HG03460 (cell line): ENCODE measurements at regions not wholly inside any gene's neighbourhood (a gene's known extent, or its start where the extent isn't known, plus 50 kb on each side); places are given as distances from the start of the nearest gene placed in this dataset.

Experiments used
- ATAC-seq: cut with Tn5 transposase; IDR thresholded peaks from one replicate; pipeline ENCODE4 v1.9.1; 2021; ENCODE audit not compliant: unreplicated experiment

DNA sequence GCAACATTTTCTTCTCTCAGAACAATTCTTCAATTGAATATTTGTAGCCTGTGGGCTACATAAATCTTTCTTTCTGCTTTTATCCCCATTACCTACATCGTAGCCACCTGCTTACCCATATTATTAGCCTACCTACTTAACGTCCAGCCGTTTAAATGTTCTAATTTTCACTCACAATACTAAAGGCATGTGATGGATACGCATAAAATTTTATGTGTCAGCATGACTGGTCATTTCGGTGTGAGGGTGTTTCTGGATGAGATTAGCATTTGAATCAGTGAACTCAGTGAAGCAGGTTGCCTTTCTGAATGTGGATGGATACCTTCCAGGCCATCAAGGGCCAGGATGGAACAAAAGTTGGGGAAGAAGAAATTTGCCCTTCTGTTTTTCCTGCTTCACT lies 1722.5 kb upstream of the ACO1 start:
- ATAC-seq: no peak

DNA sequence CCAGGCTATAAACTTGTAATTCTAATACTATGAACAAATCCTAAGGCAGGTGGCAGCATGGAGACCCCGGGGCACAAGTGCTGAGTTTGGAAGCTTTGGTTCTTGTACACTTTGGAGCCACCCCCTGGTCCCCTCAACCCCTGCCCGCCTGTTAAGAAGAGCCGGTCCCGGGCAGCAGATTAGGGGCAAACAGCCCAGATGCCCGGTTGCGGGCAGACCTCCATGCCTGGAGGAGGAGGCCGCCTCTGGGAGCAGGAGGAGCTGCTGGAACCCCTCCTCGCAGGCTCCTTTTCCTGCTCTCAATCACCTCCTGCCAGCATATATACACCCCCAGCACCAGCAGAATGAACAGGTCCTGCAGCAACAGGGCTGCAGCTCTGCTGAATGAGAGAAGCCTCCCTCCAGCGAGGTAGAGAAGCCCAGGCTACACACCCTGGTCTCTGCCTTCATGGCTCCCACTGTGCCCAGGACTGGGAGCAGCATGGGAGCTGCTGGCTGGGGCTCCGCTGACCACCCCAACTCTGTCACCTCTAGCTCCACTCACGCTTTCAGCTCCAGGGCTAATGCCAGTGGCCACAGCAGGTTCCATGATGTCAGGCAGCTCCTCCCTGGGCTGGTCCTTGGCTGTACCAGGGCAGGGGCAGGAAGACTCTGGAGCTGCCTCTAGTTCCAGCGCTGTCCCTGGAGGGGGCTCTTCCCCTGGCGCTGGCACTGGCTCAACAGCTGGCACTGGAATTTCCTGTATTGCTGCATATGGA lies 1713.5 kb upstream of the ACO1 start:
- no peak for ATAC-seq

DNA sequence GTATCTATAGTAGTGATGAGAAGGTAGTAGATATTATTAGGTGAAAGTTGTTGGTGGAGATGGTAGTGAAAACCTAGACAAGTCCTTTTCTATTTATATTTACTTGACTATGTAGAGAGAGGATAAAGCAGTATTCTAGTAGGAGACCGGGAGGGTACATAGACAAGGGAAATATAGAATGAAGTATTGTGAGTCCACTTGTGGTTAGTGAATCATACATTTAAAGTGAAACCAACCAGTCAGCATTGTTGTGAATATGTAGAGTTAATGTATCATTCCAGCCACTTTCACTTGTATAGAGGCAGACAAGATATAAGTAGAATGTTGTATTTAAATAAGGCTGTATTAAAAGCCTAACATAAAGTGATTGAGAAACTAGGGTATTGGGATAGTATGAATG lies 1711.3 kb upstream of the ACO1 start:
- ATAC-seq: no peak

DNA sequence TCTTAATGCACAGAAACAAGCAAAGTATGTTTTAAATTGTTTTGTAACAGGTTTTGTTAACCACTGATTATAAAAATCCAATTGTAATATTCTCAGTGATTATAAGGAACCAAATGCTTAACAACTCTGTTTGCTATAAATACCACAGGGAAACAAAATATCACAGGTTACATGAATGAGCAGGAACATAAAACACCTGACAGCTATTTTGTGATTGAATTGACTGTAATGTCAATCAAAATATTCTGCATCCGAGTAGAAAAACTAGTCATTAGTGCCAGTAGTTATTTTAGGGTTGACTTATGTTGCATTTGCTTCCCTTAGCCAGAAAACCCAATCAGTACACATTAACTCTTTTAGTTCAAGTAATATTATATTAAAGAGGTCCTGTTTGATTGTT lies 1707.8 kb upstream of the ACO1 start:
- ATAC-seq: no peak

DNA sequence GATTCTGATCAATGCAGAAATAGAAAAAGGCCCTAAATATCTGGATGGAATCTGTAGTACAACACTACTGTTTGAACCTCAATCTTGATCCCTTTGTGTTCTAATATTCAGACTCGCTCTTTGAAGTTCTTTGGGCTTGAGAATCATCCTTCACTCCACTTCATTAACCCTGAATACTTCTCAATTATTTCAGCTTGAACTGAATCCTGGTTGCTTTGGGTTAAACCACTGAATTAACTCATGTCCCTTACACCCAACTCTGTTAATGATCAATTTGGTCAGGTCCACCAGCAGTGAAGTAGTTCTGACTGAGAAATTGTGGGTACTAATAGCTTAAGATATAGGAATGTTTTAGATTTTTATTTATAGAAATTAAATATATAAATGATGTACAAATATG lies 1707.2 kb upstream of the ACO1 start:
- no peak for ATAC-seq

DNA sequence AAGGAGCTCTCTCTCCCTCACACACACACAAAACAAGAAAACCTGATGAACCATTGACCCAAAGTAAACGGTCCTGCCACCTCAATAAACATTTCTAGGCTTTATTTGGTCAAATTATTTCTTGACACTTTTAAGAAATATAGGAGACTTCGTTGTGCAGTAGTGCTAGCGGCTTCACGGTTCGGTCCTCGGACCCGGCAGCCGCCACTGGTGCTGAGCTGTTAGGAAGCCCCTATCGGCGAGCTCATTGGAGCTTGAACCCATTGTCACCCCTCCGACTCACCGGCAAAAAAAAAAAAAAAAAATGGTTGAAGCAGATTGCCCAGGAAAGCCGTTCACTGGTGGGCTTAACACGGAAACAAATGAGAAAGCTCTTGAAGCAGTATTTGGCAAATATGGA lies 1695.6 kb upstream of the ACO1 start:
- ATAC-seq: no peak

DNA sequence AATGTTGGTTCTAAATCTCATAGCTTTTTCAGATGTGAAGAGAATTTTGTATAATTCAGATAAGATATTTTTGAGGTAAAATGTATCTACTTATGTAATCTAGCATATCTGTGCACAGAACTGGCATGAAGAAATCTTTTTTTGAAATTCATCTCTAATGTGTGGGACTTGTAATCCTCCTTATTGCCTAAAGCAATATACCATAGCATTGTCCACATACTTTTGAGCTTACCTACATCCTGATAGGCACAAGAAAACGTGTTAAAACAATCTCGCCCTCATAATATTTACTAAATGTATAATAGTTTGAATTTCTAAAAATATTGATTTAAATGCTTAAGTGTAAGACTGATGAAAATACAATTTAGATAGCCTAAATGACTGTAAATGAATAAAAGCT lies 1686.5 kb upstream of the ACO1 start:
- ATAC-seq: no peak

DNA sequence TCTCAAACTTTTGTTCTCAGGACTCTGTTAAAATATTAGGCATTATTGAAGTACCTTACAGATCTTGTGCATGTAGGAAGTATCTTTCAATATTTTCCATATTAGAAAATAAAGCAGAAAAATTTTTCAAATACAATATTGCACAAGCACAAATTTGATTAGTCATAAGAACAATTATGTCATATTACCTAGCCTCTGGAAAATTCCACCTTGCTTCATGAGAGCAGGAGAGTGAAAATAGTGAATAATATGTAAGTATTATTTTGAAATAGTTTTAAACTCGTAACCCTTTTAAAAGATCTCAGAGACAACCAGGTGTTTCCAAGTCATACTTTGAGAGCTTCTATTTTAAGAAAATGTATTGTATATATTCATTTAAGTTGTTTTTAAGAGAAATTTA lies 1672.9 kb upstream of the ACO1 start:
- ATAC-seq: no peak

DNA sequence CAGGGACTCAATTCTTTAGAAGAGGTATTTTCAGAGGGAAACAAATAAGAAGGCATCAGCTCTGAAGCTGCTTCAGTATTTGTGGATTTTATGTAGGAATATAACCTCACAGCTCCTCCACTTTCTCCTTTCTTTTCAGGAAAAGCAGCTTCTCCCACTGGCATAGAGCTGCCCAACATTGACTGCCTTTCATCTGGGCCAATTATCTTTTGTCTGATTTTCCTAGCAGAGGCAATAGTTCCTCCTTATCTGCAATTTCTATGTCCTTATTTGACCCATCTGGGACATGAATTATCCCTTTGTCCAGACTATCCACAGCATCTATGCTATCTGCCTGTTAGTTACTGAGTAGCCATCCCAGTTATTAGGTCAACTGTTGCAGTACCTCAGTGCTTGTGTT lies 1671.2 kb upstream of the ACO1 start:
- ATAC-seq: no peak

DNA sequence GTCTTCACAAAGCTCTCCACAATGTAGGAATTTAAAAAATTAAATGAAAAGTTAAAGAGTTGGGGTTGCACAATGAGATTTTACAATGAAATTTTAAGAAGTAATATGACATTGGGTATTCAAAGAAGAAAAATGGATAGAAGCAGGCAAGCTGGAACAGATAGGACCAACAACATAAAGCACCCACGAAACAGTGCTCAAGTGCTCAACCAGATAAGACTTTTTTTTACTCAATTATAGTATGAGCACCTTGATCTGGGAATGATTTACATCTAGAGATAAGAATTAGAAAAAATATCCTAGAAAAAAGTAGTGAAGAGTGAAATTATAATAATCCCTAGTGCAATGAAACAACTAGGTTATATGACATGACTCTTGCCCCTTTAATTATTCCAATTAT lies 1670.1 kb upstream of the ACO1 start:
- no peak for ATAC-seq

DNA sequence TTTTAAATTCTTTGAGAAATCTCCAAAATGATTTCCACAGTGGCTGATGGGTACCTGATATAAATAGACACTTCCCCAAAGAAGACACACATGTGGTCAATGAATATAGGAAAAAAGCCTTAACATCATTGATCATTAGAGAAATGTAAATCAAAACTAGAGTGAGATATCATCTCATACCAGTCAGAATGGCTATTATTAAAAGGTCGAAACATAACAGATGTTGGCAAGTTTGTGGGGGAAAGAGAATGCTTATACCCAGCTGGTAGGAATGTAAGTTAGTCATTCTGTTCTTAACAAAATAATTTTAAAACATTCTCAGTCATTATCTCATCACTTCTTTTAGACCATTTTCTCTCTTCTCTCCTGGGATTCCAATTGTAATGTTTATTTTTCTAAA lies 1666.0 kb upstream of the ACO1 start:
- no peak for ATAC-seq

DNA sequence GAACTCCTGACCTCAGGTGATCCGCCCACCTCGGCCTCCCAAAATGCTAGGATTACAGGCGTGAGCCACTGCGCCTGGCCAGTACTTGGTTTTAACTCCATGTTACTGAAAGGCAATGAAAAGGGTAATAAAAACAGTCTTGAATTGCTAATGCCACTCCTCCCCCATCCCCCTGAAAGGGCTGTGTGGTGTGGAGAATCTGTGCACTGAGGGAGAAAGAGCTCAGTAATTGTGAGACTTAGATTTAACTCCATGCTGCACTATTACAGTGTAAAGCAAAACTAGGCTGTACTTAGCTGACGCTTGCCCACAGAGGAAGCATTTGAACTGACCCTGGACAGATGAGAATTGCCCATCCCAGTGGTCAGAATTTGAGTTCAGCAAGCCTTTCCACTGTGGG lies 1662.4 kb upstream of the ACO1 start:
- ATAC-seq: no peak

DNA sequence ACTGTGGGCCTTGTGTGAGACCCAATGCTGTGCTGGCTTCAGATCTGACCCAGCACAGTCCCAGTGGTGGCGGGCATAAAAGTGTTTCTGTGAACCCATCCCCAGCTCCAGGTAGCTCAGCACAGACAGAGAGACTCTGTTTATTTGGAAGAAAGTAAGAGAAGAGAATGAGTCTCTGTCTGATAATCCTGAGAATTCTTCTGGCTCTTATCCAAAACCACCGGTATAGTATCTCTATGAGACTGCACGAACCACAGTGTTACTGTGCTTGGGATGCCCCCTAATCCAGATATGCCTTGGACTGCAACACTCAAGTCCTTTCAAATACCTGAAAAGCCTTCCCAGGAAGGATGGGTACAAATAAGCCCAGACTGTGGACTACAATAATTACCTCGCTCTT lies 1660.8 kb upstream of the ACO1 start:
- ATAC-seq: no peak

DNA sequence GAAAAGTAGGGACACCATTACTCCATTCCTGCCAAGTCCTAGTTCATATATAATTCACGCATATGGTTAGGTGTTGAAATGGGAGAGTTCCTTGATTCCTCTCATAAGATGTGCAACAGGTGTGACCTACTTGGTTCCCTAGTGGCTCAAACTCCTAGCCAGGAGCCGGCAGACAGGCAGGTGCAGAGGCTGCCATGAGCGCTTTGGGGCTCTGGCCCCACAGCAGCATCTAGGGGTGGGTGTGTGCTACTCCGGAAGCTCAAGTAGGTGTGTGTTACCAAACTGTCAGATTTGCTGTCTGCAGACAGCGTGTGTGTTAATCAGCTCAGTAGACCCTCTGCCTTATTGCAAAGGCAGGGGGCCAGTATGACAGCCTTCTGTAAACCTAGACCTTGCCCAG lies 1652.4 kb upstream of the ACO1 start:
- ATAC-seq: no peak

DNA sequence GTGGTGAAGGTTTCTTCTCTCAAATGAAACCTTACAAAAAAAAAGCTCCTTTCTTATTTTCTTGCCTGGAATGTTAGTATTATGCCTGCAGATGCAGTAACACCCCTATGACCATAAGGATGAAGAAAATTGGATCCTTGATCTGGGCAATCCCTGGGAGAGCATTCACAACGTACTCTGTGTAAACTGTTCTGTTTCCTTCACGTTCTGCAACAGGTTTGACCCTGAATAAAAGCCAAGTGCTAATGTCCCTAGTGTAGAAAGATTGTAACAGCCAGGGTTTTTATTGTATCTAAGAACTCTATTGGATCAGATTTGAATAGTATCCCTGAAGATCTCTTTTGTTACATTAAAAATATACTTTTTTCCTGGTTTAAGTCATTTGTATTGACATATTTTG lies 1639.6 kb upstream of the ACO1 start:
- no peak for ATAC-seq

DNA sequence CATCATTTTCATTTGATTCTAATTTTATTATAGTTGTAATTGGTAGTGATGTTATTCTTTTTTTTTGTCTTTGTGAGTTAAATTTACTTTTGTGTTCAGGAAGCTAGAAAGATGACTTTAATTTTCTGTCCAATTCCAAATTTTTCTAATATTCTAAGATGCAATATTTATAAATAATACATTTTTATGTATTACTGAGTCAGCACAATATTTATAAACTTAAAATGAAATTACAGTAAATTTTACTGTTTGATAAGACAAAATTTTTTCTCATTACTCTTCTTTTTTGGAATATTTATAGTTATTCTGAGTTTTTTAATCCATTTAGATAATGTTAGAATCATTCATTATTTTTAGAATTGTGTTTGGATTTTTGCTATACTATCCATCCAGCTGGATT lies 1637.9 kb upstream of the ACO1 start:
- ATAC-seq: no peak

DNA sequence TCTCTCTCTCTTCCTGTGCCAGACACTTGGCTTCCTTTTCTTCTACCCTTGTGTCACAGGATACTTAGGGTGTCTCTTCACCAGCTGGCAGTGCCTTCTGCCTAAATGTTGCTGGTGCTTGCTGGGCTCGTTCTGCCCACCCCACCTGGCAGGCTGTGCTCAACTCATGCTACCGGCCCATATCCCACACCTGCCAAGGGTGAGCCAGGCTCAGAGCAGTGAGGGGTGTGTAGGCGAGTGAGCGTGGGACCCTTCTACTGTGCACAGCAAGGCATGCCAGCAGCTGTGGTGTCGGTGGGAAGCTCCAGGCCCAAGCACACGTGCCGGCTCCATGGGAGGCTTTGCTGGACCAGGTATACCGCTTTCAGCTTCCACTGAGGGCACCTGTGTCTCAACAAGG lies 1626.7 kb upstream of the ACO1 start:
- ATAC-seq: no peak

DNA sequence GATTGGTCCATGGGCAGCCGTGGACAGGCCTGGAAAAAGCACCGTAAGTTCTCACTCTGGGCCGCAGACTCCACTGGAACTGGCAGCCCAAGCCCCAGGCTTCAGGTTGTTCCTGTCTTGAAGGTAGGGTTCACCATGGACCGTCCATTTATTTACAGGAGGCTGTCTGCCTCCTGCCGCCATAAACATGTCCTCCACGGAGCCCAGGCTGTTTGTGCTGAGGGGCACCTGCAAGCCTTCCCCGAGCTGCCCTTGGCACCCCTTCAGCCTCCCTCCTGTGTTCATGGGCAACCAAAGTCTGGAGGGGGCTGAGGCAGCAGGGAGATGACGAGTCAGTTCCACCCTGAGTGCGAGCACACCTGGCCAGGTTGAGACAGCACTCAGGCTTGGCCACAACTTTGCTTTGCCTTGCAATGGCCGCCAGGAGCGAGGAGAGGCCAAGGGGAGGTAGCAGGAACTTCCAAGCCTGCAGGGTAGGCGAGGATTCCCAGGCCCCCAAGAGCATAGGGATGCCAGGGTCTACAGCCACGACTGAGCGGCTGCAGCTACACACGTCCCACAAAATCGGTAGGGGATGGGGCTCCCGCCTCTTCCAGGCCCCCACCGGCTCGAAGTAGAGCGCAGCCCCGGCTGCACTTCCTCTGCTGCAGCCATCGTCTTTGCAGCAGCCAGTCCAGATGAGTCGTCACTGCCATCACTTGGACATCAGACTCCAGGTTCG lies 1625.6 kb upstream of the ACO1 start:
- ATAC-seq: no peak

DNA sequence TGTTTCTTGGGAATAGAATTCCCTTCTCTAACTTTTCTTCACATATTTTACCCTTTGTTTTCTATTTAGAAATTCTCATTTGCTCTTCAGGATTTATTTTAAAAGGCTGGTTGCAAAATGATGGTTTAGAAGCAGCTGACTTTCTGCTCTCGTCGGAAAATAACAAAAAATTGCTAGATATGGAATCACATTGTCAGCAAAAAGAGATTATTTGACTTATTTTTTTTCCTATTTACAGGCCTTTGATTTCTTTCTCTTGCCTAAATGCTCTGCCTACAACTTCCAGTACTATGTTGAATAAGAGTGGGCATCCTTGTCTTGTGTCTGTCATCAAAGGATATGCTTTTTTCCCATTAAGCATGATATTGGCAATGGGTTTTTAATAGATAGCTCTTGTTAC lies 1619.1 kb upstream of the ACO1 start:
- ATAC-seq: no peak

DNA sequence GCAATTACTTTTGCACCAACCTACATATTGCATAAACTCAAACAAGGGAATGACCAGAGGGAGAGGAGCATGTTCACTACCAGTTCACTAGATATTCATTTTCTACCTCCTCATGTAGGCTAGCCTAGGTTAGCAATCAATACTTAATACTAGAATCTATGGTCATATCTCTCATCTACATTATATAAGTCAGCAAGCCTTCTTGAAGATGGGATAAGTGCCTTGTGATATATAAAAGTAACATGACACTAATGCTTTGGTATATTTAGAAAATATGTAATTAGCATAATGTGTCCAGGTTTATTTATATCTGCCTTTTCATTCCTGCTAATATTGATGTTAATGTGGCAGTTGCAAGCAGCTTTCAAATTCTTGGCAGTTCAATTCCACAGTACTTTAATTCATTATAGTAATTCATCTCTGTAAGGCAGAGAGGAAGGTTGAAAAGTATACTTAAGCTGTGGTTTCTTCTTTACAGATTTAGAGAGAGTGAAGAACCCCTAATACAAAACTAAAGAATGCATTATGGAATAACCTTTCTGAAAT lies 1613.2 kb upstream of the ACO1 start:
- no peak for ATAC-seq

DNA sequence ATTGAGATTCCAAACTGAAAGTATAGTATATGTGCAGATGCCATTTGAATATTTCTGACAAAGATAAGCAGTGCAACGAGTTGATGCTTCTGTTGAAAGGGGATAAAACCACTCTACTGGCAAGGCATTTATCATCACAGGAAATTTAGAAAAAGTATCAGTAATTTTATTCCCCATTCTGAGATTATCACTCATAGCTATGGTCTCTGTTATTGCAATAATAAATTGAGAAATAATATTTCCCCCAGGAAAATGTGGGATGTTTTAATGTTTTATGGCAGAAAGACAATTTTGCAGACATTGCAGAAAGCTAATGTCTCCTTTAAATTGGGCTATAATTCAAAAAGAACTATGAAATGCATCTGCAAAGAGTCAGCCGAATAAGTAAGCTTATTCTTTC lies 1612.7 kb upstream of the ACO1 start:
- ATAC-seq: no peak

DNA sequence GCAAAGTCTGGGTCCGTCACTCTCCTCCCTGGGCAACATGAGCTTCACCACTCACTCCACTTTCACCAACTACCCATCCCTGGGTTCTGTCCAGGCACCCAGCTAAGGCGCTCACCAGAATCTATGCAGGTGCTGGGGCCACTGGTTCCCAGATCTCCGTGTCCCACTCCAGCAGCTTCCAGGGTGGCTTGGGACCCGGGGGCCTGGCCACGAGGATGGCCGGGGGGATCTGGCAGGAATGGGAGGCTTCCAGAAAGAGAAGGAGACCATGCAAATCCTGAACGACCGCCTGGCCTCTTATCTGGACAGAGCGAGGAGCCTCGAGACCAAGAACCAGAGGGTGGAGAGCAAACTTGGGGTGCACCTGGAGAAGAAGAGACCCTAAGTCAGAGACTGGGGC lies 1611.0 kb upstream of the ACO1 start:
- ATAC-seq: no peak

DNA sequence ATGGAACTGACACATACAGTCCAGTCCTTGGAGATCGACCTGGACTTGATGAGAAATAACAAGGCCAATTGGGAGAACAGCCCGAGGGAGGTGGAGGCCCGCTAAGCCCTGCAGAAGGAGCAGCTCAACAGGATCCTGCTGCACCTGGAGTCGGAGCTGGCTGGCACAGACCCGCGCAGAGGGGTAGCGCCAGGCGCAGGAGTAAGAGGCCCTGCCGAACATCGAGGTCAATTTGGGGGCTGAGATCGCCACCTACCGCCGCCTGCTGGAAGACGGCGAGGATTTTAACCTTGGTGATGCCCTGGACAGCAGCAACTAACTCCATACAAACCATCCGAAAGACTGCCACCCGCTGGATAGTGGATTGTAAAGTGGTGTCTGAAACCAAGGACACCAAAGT lies 1610.1 kb upstream of the ACO1 start:
- no peak for ATAC-seq
